ENCODE measurements at regions not wholly inside any gene's neighbourhood (a gene's known extent, or its start where the extent isn't known, plus 50 kb on each side); places are given as distances from the start of the nearest gene placed in this dataset.

GRCh38 chr6:91149246-91149955 lies 562.5 kb upstream of the MAP3K7 start:
- no peak for DNase-seq

DNA sequence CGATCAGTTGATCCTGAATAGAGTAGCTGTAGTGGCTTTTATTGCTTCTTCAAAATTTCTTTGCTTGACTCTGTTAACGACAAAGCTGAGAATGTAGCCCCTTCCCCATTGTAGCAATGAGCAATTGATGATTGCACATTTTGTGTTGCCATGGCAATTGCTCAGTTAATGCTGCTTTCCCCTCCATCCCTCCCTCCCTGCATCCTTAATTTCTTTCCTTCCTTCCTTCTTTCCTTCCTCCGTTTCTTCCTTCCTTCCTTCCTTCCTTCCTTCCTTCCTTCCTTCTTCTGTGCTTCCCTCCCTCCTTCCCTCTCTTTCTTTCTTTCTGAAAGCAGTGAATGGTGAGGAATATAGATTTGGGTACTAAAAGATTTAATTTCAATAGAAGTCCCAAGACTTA lies 557.3 kb upstream of the MAP3K7 start:
- DNase-seq: no peak

GRCh38 chr6:91142154-91142553 lies 555.3 kb upstream of the MAP3K7 start:
- no peak for DNase-seq

- no peak for DNase-seq
These were observed 554.5 kb upstream of the MAP3K7 start for GRCh38 chr6:91141346-91141745.

DNA sequence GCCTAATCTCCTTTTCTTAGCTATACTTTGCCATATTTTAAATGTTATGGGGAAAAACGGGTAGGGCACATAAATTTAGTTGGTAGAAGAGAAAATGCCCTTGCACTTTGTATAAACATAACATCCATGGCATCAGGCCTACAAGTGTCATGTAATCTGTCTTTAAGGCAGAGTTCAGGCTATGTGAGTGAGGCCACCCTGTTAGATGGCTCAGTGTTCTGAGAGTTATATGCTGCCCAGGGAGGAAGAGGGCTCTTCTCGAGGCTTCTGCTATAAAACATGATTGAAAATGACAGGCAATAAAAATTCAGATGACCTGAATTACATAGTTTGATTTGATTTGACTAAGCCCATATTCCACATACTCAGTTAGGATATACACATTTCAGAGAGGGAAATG lies 553.6 kb upstream of the MAP3K7 start:
- no peak for DNase-seq

DNA sequence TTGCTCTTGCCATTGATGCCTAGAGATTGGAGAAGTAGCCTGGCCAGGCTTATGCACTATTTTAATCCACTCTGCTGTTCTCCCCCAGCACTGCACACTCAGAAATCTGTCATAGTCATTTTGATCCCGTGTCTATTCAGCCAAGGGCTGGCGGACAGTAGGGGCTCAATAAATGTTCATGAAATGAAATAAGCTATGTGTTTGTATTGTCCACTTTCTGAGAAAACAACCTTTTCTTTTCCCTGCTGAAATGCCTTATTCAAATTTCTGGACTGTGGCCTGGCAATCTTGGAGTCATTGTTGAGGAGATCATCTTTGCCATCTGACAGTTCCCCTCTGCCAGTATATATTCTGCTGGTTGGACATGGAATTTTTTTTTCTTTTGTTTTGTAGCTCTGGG lies 550.4 kb upstream of the MAP3K7 start:
- no peak for DNase-seq

GRCh38 chr6:91135406-91136103 lies 548.7 kb upstream of the MAP3K7 start:
- no peak for DNase-seq

DNA sequence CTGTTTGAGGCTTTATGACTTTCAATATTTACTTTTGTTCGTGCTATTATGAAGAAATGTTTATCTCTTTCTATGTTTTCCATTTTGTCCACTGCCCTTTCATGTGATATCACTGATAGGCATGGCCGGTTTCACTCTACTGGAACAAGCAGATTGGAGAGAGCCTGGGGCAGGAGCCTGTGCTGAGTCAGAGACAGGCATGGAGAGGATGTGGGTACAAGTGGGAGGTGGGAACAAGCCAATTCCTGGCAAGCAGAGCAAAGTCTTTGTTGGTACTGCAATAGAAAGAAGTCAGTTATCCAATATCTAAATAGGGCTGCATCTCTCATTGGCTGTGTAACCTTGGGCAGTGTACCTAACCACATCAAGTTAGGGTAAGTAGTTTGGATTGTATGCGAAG lies 545.6 kb upstream of the MAP3K7 start:
- no peak for DNase-seq

DNA sequence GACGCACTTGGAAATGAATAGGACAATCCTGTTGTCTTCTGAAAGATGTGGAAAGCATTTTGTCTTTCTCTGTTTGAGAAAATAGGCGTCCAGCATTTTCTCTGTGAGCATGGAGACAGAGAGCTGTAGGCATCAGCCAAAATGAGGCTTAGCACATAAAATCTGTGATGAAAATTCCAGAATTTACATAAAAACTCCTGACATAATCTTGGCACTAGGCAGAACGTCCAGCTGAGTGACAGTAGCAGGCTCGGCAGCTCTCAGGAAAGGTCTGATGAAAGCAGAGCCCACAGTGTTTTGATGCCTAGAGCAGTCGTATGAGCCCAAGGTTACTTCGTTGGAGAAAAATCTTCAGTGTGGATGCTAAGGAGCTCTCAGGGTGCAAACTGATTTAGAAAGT lies 543.3 kb upstream of the MAP3K7 start:
- no peak for DNase-seq

GRCh38 chr6:91127752-91128151 lies 540.9 kb upstream of the MAP3K7 start:
- DNase-seq: no peak

DNA sequence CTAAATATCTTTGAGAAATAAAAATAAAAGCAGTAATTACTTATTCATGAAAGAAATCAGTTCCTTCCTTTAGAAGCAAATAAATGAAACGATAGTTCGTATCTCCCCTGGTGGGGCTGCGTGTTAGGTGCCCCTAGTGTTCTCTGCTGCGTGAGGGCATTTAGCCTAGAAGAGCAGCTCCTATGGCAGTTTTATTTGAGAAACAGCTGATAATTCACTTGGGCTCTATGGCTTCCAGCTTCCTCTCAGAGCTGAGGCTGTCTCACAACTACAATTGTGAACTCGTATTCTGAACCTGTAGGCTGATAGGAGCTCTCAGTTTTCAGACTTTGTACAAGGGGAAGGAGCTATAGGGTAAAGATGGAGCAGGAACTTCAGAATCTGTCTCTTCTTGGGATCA lies 540.0 kb upstream of the MAP3K7 start:
- no peak for DNase-seq

- no peak for DNase-seq
These were observed 530.7 kb upstream of the MAP3K7 start for GRCh38 chr6:91117550-91117949.

GRCh38 chr6:91114123-91114708 lies 527.3 kb upstream of the MAP3K7 start:
- DNase-seq: no peak

GRCh38 chr6:91106083-91106482 lies 519.2 kb upstream of the MAP3K7 start:
- no peak for DNase-seq

DNA sequence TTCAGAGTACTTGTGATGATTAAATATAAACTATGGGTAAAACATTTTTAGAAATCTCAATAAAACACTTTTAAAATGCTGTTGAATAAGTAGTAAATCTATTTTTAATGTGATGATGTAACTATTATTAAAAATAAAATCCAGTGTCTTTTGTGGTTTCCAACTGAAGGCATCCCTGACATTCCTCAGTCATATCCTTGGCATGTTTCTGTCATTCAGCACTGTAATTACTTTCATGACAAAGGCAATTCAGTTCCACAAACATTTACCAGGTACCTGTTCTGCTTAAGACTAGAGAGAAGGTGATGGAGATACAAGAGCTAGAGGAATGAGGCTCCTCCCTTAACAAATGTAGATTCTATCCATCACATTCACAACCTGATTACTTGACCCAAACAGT lies 518.7 kb upstream of the MAP3K7 start:
- DNase-seq: no peak

DNA sequence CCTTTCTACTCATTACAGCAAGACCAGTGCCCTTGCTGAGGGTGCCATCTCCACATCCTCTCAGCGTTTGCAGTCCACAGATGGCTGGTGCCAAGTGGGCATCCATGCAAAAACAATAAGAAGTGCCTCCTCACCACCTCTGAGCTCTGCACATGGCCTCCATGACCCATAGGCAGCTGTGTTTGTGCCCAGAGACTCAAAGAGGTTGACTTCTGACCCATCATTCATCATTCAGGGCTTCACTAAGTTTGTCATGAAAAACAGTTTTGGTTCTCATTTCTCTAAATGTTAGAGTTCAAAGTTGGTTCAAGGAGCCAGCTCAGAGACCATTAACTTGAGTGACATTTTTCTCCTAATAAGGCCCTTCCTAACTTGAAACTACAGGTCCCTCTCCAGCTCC lies 512.6 kb upstream of the MAP3K7 start:
- DNase-seq: no peak

- peak; percentile 76 for DNase-seq
These were observed 511.1 kb upstream of the MAP3K7 start for GRCh38 chr6:91098006-91098405.

DNA sequence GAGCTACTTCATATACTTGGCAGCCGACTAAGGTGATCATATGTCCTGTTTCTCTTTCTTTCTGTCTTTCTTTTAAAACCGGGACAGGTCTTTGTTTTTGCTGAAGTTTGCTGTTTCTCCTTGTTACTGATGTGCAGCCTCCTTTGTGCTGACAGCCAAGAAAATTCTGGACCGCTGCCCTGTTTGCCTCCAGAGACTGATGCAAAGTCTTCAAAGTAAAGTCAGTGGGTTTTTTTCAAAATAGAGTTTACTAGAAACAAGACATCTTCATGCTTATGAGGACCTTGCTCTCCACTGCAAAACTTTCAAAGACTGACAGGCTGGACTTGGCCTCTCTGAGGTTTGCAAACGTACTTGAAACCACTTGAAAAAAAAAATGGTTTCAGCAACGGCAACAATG lies 510.5 kb upstream of the MAP3K7 start:
- DNase-seq: peak; percentile 45

- no peak for DNase-seq
These were observed 508.1 kb upstream of the MAP3K7 start for GRCh38 chr6:91094806-91095475.

DNA sequence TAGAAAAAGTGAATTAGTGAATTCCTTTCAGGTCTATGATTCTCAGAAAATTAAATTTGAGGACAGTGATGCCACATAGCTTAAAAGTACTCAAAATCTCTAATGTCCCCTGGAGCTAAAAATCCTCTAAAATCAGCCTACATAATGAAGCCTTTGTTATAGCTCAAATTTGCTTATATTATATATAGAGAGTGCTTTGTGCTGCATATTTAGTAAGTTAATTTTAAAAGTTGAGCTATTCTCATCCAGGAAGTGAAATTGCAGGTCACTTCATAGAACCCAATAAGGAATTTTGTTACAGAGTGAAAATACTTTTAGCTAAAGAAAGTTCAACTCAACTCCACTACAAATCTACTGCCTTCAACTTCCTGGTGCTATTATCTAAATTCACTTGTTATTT lies 507.5 kb upstream of the MAP3K7 start:
- no peak for DNase-seq

- no peak for DNase-seq
These were observed 502.1 kb upstream of the MAP3K7 start for GRCh38 chr6:91088976-91089375.

DNA sequence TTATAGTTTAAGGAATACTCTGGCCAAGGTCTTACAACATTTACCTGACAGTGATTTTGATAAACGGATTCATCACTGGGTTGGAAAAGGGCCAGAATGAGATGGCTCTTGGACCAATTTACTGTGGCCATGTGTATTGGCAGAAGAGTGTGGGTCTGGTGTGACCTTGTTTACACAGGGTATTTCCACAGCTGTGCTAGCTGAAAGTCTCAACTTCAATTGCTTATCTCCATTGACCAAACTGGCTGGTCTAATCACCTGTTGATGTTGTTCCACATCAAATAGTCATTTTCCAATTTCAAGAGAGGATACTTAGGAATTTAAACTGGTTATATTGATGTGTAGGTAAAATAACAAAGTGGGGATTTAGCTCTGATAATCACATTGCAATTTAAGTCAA lies 501.6 kb upstream of the MAP3K7 start:
- peak; percentile 23 for DNase-seq

DNA sequence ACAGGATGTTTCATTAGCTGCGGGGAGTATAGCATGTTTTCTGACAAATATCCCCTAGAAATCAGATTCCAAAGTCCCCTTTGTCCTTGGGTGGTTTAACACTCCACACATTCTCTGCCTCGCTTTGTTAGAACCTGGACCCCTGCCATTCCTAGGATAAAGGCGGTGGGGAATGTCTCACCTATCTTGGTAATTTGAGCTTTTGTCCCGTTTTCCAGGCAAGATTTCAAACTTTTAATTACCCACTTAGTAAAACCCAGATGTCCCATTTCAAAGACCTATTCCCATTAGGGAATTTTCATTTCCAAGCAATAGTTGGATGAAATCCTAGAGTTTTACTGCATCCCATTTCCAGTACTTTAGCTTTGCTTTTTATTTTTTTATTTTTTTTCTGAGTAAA lies 501.0 kb upstream of the MAP3K7 start:
- DNase-seq: no peak

DNA sequence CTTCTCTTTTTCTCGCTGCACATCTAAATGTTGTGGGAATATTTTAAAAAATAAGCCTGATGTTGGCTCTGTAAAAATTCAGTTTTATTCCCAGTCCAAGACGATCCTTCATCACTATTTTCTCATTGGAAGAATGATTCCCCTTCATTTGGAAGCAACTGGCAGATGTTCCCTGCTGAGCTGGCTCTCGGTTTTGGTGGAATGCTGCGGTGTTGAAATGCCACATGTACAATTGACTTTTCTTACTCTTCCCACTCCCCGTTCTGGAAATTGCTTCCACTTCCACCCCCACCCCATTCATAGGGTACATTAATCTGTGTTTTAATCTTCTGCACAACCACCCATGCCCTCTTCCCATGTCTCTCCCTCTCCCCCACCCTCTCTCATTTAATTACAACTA lies 496.3 kb upstream of the MAP3K7 start:
- no peak for DNase-seq

Measured in NCI-H510A treated with DMSO at 0.1 percent for 48 hours (cell line).